Stimulated activated CD4-positive, alpha-beta T cell treated with anti-CD3 and anti-CD28 coated beads, Interleukin-15, amount 100 ng/mL, for 48 hours (primary cell): ENCODE measurements at regions not wholly inside any gene's neighbourhood (a gene's known extent, or its start where the extent isn't known, plus 50 kb on each side); places are given as distances from the start of the nearest gene placed in this dataset.
"Not testable (repeated sequence)": the region's sequence is repeated elsewhere in the genome, so short reads cannot be mapped to it uniquely, and the experiment has no call there.

Source experiments
- DNase-seq, 2 donors: peaks; one replicate each; pipeline ENCODE4 v3.0.0-alpha.2; 2020; ENCODE audit warnings: low read depth in 2 of 2

- not testable (repeated sequence) for DNase-seq
These were observed 279.3 kb downstream of the PTH2R start for GRCh38 chr2:208685929-208686328.

GRCh38 chr2:208686665-208687064, 280.1 kb downstream of the PTH2R start:
- no peak for DNase-seq

- DNase-seq = not testable (repeated sequence)
These were observed 281.1 kb downstream of the PTH2R start for GRCh38 chr2:208687720-208688119.

GRCh38 chr2:208698114-208698513, 291.5 kb downstream of the PTH2R start:
- no peak for DNase-seq

GRCh38 chr2:208708486-208708885, 301.9 kb downstream of the PTH2R start:
- DNase-seq = no peak

GRCh38 chr2:208711598-208711997, 305.0 kb downstream of the PTH2R start:
- DNase-seq = no peak

GRCh38 chr2:208713066-208713745, 306.6 kb downstream of the PTH2R start:
- DNase-seq = no peak

- no peak for DNase-seq
These were observed 312.2 kb downstream of the PTH2R start for GRCh38 chr2:208718828-208719227.

- DNase-seq = no peak
These were observed 316.1 kb downstream of the PTH2R start for GRCh38 chr2:208722731-208723130.

- no peak for DNase-seq
These were observed 318.7 kb downstream of the PTH2R start for GRCh38 chr2:208725280-208725679.

GRCh38 chr2:208726242-208726641, 319.6 kb downstream of the PTH2R start:
- DNase-seq = no peak

- not testable (repeated sequence) for DNase-seq
These were observed 345.2 kb downstream of the PTH2R start for GRCh38 chr2:208751663-208752415.

- no peak for DNase-seq
These were observed 350.8 kb downstream of the PTH2R start for GRCh38 chr2:208757364-208757763.

- DNase-seq = not testable (repeated sequence)
These were observed 366.5 kb downstream of the PTH2R start for GRCh38 chr2:208773074-208773473.

GRCh38 chr2:208781166-208781565, 374.6 kb downstream of the PTH2R start:
- no peak for DNase-seq

- DNase-seq = no peak
These were observed 375.5 kb downstream of the PTH2R start for GRCh38 chr2:208782097-208782496.

- no peak for DNase-seq
These were observed 376.6 kb downstream of the PTH2R start for GRCh38 chr2:208783184-208783583.

- not testable (repeated sequence) for DNase-seq
These were observed 378.2 kb downstream of the PTH2R start for GRCh38 chr2:208784774-208785173.

GRCh38 chr2:208791257-208791656, 384.7 kb downstream of the PTH2R start:
- DNase-seq = no peak

GRCh38 chr2:208792766-208793165, 386.2 kb downstream of the PTH2R start:
- no peak for DNase-seq

GRCh38 chr2:208793434-208793833, 386.8 kb downstream of the PTH2R start:
- DNase-seq = no peak

- DNase-seq = no peak
These were observed 387.8 kb downstream of the PTH2R start for GRCh38 chr2:208794288-208794975.

GRCh38 chr2:208798698-208799097, 392.1 kb downstream of the PTH2R start:
- no peak for DNase-seq
